C4-2B (cell line): ENCODE measurements at regions not wholly inside any gene's neighbourhood (a gene's known extent, or its start where the extent isn't known, plus 50 kb on each side); places are given as distances from the start of the nearest gene placed in this dataset.

Experiments
- H3K27ac ChIP-seq: fragments of 450-650 bp; 2 replicates; pipeline ENCODE4 v1.5.1; 2017
- CTCF ChIP-seq: fragments of 450-650 bp; conservative IDR thresholded peaks from 2 replicates; pipeline ENCODE4 v1.5.1; 2017; ENCODE audit warnings: mild to moderate bottlenecking
- ZFX ChIP-seq: fragments of 450-650 bp; IDR thresholded peaks from 2 replicates; pipeline ENCODE4 v1.6.1; 2017

- H3K27ac ChIP-seq, result no peak overlapping the region
- TF ChIP-seq CTCF (no peak), ZFX (no peak)
Measured at GRCh38 chr4:130092187-130093015, 996.4 kb downstream of the C4orf33 start.

- no peak overlapping the region for H3K27ac ChIP-seq
- TF ChIP-seq CTCF, result no peak
- TF ChIP-seq ZFX, result no peak
Measured at GRCh38 chr4:130099105-130099504, 1003.2 kb downstream of the C4orf33 start.

GRCh38 chr4:130110189-130110588 lies 1014.2 kb downstream of the C4orf33 start:
- no peak overlapping the region for H3K27ac ChIP-seq
- TF ChIP-seq ZFX (no peak), CTCF (no peak)

- no peak for TF ChIP-seq CTCF
- no peak for TF ChIP-seq ZFX
- no peak overlapping the region for H3K27ac ChIP-seq
Measured at GRCh38 chr4:130110770-130111169, 1014.8 kb downstream of the C4orf33 start.

- no peak overlapping the region for H3K27ac ChIP-seq
- no peak for TF ChIP-seq CTCF
- no peak for TF ChIP-seq ZFX
Measured at GRCh38 chr4:130124066-130124465, 1028.1 kb downstream of the C4orf33 start.

- H3K27ac ChIP-seq, result no peak overlapping the region
- TF ChIP-seq ZFX, result no peak
- no peak for TF ChIP-seq CTCF
Measured at GRCh38 chr4:130125467-130125866, 1029.5 kb downstream of the C4orf33 start.

- TF ChIP-seq ZFX (no peak), CTCF (no peak)
- H3K27ac ChIP-seq, result no peak overlapping the region
Measured at GRCh38 chr4:130127297-130127696, 1031.3 kb downstream of the C4orf33 start.
